ENCODE measurements at regions not wholly inside any gene's neighbourhood (a gene's known extent, or its start where the extent isn't known, plus 50 kb on each side); places are given as distances from the start of the nearest gene placed in this dataset.

DNA sequence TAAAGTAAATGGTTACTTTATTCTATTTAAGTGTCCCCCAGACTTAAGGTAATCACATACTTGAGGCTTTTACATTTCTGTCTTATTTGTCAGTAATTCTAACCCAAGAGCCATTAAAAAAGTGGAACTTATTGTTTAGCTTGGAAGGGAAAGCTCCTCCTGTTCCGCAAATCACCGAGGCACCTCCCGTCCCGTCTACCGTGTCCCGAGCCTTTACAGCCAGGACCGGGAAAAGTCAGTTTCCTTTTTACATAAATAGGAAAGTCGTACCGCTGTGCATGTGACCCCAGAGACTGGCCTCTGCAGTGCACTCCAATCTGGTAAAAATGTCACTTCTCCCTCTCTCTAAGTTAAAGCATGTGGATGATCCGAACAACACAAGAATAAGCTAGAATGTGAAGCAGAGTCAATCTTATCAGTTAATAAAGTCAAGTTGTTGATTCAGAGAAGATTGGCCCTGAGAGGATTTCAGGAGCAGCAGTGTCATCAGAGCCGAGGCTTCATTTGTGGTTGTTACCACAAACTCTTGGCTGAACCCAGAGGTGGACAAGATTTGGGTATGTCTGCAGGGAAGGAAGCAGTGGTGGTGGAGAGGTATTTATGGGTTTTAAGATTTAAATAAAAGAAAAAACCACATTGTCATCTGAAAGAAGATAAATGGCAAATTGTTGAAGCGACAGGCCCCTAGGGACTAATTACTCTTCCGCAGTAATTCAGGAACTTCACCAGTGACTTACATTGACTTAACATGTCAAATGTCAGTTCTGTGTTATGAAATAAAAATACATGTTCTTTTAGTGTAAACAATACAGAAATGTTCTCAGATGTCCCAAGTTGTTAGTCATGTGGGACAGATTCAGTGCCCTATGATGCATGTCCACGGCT, 316.6 kb upstream of the ZNF32 start:
- in situ Hi-C loops (cut with HindIII; ENCODE audit: low sequenced_read_pairs) = no loop called here

DNA sequence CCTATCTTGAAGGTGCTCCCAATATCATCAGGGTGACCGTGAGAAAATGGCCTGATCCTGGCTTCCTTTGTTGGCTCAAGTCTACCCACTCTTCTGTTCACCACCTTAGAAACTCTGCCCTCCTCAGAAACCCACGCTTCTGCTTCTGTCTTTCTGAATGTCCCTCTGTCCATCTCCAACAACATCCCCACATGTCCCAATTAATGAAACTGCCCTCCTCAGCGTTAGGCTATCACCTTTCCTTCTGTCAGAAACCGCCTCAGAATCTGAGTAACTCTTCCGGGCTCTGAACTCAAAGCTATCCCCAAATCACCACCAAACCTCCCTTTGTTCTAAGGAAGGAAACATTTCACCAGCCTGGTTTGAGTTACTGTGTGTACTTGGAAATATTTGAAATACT, 315.8 kb upstream of the ZNF32 start:
- in situ Hi-C loops (cut with HindIII; ENCODE audit: low sequenced_read_pairs) = no loop called here

DNA sequence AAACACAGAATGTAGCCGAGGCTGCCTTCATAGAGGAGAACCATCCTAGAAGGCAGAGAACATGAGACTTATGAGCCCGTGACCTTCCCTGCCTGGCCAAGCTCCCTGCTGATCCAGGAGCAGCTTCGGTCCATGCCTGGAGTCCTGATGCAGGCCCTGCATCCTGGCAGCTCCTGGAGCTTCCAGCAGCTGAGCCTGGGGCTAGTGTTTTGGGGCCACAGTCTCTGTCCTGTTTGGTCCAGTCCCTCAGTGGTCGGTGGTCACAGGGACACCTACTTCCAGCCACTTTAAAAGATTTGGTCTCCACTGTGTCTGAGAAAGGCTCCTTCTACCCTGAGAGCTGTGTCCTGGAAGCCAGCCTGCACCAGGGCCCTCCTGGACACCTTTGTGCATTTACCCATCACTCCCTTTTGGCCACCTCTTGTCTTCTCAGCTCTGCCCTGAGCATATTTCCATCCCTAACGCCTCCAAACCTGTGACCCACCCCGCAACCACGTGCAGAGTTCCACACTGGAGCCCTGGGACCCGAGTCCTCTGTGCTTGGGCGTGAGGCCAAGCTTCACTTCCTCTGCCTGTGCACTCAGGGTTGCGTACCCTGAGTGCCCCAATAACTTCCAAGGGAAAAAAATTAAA, 315.2 kb upstream of the ZNF32 start:
- in situ Hi-C loops (cut with HindIII; ENCODE audit: low sequenced_read_pairs) = no loop called here

DNA sequence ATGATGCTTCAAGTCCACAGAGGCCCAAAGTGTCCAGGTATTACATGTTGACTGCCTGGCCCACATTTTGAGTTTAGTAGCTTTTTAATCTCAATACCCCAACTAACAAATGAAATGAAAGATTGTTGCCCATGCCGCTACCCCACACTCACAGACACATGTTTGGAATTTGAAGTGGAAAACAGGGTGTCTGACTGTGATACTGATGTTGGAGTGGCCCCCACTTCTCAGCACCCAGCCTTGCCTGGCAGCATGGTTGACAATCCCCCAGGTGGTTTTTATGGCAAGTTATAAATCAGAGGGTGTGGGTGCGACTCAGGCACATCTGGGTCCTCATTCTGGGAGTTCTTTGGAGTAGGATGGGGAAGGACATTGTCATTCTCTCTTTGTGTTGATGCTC, 314.7 kb upstream of the ZNF32 start:
- in situ Hi-C loops (cut with HindIII; ENCODE audit: low sequenced_read_pairs) = no loop called here

DNA sequence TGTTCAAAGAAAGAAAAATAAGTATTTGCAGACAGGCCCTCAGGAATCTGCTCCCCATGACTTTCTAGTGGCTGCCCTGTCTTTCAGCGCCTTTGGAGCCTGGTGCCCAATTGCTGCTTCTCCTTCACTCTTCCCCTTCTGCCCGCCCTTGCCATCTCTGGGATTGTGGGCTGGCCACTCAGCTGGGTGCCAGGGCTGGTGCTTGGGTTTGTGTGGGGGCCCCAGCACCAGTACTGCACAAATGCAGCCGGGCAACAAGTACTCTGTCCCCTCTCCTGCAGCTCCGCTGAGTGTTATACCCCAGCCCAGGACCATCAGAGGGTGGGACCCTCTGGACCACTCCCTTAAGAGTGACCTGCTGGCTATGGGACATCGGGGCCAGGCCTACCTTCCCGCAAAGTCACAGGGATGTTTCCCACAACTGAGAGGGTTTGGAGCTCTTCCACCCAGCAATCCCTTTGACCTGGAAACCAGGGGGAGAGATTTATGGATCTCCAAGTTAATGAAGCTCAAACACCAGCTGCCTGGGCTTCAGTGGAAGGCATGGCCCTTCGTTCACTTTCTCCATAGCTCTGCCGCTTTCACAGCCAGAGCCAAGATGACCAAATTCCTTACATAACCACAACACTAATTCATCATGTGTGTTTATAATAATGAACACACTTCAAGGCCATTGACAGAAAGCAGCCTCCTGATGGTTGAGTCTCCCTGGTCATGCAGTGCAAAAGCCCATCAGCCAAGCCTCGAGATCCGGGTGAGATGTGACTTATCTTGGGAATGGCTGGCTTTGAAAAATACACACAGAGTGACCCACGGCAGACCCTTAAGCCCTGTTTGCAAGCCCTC, 313.9 kb upstream of the ZNF32 start:
- in situ Hi-C loops (cut with HindIII; ENCODE audit: low sequenced_read_pairs) = no loop called here

DNA sequence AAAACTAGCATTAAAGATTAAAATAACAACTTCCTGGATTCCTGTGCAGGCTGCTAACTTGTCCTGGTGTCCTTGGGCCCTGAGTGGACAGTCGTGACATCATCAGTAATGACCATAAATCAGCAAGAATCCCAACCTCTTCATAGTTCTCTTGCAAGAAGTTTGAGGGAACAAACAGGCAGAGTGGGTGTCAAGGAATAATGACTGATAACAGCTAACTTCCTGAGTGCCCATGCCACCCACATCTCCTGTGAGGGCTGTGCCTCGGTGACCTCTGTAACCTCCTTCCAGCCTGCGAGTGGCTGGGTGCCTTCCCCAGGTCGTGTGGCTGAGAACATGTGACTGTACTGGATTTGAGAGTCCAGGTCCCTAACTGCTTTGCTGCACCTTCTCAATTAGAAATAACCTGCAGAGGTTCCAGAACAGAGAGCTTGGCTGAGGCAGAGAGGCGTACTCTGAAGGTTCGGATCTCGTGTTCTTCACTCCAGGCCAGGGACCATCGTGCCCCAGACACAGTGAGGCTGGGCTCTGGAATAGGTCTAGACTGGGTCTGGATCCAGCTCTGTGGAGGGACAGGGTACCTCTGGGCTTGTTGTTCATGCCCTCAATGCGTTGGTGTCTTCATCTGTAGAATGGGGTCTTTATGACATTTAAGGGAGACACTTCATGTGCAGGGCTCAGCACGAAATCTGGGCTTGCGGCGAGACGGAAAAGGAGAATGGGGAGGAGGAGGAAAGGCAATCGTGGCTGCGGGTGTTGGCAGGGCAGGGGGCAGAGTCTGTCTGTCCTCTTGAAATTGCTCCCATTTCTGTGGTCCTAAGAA, 313.1 kb upstream of the ZNF32 start:
- in situ Hi-C loops (cut with HindIII; ENCODE audit: low sequenced_read_pairs) = no loop called here

DNA sequence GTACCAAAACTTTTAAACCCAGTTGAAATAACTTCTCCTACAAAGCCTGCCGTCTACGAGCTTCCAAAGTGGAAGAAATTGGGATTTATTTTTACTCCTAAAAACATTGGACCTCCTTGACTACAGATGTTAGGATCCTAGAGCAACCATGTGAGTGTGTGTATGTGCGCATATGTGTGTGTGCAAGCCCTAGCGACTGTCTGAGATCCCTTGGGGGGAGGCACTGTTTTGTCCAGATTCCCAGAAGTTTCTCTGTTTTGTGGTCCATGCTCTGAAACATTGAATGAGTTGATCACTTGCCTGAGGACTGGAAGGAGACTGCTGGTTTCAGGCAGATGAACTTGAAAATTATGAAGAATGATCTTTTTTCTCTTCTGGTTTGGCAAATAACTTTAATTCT, 312.3 kb upstream of the ZNF32 start:
- in situ Hi-C loops (cut with HindIII; ENCODE audit: low sequenced_read_pairs) = no loop called here

DNA sequence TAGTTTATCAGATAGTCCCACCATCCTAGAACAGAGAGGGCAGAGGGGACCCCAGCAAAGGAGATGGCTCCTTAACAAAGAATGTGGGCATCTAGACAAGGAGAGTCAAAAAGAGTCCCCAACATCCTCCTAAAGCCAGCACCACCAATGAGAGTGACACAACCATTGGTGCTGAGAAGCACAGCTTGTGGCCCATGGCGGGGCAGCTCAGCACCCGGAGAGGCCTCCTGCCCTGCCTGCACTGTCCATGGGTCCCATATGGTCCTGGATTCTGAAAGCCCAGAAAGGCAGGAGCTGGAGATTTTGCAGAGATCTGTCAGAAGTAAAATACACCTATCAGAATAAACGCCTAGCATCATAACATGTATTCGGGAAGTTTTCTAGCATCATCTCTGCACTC, 311.8 kb upstream of the ZNF32 start:
- in situ Hi-C loops (cut with HindIII; ENCODE audit: low sequenced_read_pairs) = no loop called here

DNA sequence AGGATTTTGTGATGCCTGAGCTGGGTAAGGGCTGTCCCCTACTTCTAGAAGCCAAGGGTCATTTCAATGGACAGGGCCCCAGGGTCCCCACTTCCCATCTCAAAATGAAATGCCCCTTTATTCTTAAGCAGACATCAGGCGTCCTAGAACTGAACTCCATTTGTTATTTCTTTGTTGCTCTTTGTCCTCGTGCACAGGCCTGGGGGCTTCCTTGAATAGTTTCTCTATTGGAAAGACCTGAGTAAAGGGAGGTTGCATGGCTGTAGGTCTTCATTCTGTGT, 311.4 kb upstream of the ZNF32 start:
- in situ Hi-C loops (cut with HindIII; ENCODE audit: low sequenced_read_pairs) = no loop called here

DNA sequence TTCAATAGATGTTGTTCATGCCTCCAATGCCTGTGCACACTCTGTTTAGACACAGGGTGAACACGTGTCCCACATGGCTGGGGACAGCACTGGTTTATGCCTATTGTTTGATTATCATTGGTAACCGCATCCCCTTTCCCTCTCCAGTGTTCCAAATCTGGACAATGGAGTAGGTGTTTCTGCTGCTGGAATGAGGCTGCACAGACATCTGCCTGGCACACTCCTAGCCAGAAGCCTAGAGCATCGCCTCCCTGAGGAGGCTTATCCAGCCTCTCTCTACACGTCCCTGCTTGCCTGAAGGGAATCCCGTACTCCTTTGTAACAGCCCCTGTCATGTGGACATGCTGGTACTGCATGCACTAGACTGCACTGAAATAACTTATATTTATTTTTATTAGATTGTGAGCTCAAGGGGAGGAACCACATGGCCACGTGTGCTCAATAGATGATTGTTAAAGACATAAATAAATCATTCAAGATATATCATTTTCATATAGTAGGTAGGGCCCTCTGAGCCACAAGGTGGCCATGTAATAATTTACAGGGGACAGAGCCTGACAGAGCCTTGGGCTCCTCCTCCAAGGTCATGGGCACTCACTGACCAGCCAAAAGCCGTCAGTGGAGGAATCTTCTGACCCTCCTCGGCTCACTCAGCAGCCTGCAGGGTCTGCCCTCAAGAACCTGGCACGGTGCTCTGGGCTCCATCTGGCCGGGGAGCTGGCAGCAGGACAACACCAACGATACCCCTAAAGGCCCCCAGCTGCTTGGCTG, 310.9 kb upstream of the ZNF32 start:
- in situ Hi-C loops (cut with HindIII; ENCODE audit: low sequenced_read_pairs) = loop anchor here (5.0 kb wide), 1 partner anchor 62 kb away; no protein-coding TSS in a partner anchor

DNA sequence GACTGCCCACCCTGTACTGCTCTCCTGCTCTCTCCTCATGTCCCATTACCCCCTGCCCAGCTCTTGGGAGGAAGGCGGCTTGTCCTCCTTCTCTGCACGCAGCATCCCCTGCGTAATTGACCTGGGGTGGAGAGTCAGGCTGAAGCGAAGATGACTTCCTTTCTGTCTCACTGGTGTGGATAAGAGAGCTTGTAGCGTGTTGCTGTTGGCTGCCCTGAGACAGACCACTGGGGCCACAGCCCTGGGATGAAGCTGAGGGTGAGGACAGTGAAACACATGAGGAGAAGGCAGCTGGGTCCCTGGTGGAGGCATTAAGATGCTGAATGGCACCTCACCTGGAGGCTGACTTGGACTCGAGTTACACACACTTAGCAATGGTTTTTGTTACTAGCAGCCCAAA, 310.3 kb upstream of the ZNF32 start:
- in situ Hi-C loops (cut with HindIII; ENCODE audit: low sequenced_read_pairs) = loop anchor here (5.0 kb wide), 1 partner anchor 62 kb away; no protein-coding TSS in a partner anchor

DNA sequence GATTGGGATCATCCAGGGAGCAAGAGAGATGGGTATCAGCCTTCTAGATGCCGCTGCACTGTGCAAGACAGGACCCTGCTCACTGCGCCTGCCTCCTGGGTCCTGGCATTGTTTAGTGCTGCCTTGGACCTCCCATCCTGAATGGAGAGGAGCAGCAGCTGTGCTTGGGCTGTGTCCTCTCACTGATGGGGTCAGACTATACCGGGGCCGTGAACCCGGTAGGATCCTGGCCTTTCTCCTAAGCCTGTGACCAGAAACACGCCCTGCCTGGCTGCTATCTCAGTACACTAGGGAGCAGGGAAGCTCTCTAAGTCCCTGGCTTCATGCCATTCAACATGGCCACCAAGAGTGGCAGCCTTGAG, 309.4 kb upstream of the ZNF32 start:
- in situ Hi-C loops (cut with HindIII; ENCODE audit: low sequenced_read_pairs) = loop anchor here (5.0 kb wide), 1 partner anchor 61 kb away; no protein-coding TSS in a partner anchor

DNA sequence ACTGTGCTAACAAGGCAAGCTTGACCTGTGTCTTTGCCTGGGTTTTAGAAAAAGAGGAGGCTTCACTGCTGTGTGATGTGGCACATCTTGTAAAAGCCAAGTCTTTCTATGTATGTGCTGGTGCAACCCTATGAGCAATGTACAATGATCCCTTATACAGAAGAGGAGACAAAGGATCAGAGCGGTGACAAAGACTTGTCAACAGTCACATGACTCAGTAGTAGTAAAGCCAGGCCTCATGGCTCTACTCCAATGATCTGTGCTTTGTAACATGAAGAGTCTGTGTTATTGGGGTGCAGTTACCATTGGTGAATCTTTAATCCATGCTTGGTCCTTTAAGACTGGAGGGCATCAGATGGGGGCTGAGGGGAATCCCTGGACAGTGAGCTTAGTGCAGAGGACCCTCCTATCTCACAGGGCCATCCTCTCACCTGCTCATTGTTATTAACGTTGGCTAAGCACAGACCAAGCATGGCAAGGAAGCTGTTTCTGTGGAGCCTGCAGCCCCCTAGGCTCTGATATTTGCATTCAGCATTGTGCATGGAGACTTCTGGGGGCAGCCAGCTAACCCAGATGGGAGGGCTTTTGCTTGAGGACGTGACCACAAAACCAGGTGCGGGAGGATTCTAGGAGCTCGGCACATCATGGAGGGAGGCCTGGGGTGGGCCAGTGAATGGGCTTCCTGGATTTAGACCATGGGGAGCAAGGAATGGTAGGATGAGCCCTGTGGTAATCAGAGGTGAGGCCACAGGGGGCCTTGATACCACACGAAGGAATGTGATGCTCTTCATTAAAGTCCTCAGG, 308.8 kb upstream of the ZNF32 start:
- in situ Hi-C loops (cut with HindIII; ENCODE audit: low sequenced_read_pairs) = loop anchor here (5.0 kb wide), 1 partner anchor 60 kb away; no protein-coding TSS in a partner anchor

DNA sequence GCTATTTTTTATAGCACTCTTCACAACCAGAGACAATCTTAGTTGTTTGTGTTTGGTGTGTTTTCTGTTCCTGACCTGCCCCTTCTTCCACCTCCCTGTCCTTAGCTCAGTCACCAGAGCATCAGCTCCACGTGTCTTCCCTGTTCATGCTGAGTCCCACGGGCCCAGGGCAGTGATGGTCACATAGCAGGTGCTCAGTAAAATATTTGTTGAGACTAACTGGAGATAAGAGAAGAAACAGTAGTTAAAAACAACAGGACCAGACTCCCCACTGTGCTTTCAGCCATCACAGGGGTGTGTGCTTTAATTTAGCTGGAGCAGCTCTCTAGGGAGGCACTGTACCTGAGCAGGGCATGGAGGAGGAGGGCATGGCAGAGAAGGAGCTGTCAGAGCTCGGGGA, 307.3 kb upstream of the ZNF32 start:
- in situ Hi-C loops (cut with HindIII; ENCODE audit: low sequenced_read_pairs) = loop anchor here (5.0 kb wide), 1 partner anchor 59 kb away; no protein-coding TSS in a partner anchor

DNA sequence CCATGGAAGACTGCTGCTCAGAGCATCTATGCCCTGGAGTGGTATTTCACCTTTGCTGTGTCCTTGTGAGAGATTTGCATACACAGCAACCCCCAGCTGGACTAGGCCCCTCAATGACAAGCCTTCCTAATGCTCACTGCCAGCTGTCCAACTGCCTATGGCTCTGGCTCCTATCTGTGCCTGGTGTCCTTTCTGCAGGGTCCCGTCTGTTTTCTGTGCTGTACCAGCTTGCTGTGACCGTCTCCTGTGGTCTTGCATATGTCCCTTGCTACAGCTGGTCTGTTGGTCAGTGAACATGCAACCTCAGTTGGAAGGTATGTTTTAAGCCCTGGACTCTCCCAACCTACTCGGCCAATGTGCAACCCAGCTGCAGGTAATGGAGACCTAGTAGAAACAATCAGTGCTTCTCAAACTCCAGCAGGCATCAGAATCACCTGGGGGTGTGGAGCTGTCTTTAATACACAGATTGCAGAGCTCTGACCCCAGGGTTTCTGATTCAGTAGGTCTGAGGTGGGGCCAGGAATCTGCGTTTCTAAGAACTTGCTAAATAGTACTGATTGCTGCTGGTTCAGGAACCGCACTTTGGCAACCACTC, 306.4 kb upstream of the ZNF32 start:
- in situ Hi-C loops (cut with HindIII; ENCODE audit: low sequenced_read_pairs) = loop anchor here (5.0 kb wide), 1 partner anchor 58 kb away; no protein-coding TSS in a partner anchor

DNA sequence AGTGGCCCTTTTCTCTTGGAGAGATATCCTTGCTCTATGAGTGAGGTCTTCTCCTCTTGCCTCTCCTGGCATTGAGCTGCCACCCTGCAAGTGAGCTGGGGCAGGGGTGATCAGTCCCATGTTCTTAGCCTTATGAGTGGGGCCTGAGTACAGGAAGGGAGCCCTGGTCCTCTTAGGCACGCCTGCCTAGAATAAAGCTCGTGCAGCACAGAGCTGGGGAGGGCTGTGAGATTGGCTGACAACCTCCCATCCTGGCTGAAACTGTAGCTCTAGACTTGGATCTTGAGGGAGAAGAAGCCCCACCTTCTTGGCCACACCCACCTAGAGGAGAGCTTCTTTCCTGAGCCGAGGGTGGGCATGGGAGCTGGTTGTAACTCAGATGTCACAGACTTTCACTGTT, 305.0 kb upstream of the ZNF32 start:
- in situ Hi-C loops (cut with HindIII; ENCODE audit: low sequenced_read_pairs) = no loop called here

DNA sequence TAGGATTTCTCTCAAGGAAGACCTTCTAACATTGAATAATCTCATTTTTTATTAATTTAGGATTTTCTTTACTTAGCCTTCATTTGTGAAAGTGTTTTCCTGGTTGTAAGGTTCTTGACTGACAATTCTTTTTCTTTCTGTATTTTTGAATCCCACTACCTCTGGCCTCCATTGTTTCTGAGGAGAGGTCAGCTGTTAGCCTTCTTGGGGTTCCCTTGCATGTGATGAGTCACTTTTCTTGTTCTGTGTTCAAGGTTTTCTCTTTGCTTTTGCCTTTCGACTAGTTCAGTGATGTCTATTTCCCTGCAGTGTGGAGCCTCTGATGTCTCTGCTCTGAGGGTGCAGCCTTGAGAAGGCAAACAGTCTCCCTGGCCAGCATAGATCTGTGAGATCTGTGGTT, 304.1 kb upstream of the ZNF32 start:
- in situ Hi-C loops (cut with HindIII; ENCODE audit: low sequenced_read_pairs) = no loop called here

DNA sequence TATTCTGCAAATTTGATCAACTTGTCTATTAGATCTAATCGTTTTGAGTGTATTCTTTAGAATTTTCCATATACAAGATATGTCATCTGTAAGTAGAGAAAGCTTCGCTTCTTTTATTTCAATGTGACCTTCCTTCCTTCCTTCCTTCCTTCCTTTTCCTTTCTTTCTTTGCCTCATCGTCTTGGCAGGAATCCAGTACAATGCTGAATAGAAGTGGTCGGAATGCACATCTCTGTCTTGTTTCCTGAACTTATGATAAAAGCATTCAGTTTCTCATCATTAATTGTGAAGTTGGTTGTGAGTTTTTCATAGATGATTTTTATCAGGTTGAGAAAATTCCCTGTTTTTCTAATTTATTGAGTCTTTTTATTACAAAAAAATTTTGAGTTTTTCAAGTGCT, 300.7 kb upstream of the ZNF32 start:
- in situ Hi-C loops (cut with HindIII; ENCODE audit: low sequenced_read_pairs) = no loop called here

DNA sequence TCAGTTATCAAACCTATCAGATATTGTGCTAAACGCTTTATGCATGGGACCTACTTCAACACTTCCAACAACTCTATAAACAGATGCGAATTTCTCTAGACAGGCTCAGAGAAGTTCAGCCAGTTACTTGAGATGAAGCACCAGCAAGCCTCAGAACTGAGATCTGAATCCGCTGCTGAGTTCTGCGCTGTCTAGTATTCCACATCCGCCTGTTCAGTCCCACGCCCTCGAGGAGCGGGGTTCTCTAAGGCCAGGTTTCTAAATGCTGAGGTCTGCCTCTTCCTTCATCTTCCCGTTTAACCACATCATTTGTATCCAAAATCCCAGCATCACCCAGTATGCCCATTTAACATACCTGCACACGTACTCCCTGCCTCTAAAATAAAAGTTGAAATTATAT, 297.8 kb upstream of the ZNF32 start:
- in situ Hi-C loops (cut with HindIII; ENCODE audit: low sequenced_read_pairs) = no loop called here
